ENCODE measurements at regions not wholly inside any gene's neighbourhood (a gene's known extent, or its start where the extent isn't known, plus 50 kb on each side); places are given as distances from the start of the nearest gene placed in this dataset.
A peak's percentile ranks its signal among the peaks of the same experiment; 100 is the strongest.

DNA sequence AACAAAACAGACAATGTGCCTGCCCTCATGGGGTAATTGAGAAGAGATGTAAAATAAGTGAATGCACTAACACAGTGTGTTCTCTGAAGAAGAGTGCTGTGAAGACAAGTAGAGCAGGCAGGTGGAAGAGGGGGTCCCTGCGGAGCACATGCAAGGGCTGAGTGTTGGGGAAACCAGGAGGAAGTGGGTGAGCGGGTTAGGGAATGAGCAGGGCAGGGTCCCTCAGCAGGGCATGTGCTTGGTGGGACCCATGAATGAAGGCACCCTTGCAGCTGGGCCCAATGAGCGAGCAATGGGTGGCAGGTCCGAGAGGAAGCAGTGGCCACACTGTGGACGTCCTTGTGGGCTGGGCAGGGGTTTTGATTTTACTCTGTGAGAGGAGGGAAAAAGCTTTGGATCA lies 376.6 kb upstream of the COBL start:
- Histone ChIP-seq H3K36me3 (no peaks in the 10 kb centered on the region), H3K27ac (no peak overlapping the region), H4K20me1 (no peaks in the 10 kb centered on the region), H3K4me2 (no peak overlapping the region), H3K4me1 (no peaks in the 10 kb centered on the region), H3K9me3 (replicated peaks in 1 of 11) (no peaks in the 10 kb centered on the region), H3K9ac (no peak overlapping the region), H3K27me3 (no peaks in the 10 kb centered on the region), H3K4me3 (no peak overlapping the region)
- TF ChIP-seq Cebpa-rat (IDR thresholded peaks at IDR 0.05), result no peak

DNA sequence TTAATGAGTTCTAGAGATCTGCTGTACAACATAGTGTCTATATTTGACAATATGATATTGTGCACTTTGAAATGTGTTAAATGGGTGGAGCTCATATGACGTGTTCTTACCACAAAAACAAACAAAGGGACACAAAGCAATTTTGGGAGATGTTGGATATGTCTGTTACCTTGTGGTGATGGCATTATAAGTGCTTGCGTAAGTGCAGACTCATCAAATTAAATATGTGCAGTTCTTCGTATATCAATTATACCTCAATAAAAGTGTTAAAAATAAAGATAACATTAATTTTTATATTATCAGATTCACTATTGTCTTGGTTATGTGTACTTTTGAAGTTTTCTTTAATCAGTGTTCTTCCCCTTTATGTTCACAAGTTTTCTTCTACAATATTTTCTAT lies 372.9 kb upstream of the COBL start:
- Histone ChIP-seq H3K27ac (no peak overlapping the region), H3K4me2 (no peak overlapping the region), H3K36me3 (no peaks in the 10 kb centered on the region), H3K4me1 (no peaks in the 10 kb centered on the region), H4K20me1 (no peaks in the 10 kb centered on the region), H3K9ac (no peak overlapping the region), H3K4me3 (no peak overlapping the region), H3K27me3 (no peaks in the 10 kb centered on the region), H3K9me3 (replicated peaks in 1 of 11) (no peaks in the 10 kb centered on the region)
- TF ChIP-seq Cebpa-rat (IDR thresholded peaks at IDR 0.05), result no peak

DNA sequence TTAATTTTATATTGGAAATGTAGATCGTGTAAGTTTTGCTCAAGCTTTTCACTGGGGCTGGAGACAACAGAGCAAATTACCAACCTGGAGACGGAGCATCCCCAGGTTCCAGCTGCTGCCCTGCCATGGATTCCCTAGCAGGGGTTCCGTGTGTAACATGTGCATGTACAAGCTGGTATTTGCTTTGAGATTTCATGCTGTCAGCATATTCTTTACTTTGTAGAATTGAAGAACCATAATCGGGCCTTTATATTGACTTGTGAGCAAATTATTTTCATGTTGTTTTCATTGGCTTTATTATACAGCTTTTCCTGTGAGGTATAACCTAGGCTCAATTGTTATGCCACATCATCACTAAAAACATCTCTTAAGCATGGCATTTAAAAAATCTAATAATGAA lies 369.2 kb upstream of the COBL start:
- Histone ChIP-seq H4K20me1 (no peaks in the 10 kb centered on the region), H3K27me3 (no peaks in the 10 kb centered on the region), H3K4me3 (no peak overlapping the region), H3K27ac (no peak overlapping the region), H3K9me3 (replicated peaks in 1 of 11) (no peaks in the 10 kb centered on the region), H3K4me1 (no peaks in the 10 kb centered on the region), H3K4me2 (no peak overlapping the region), H3K36me3 (no peaks in the 10 kb centered on the region), H3K9ac (no peak overlapping the region)
- no peak for TF ChIP-seq Cebpa-rat (IDR thresholded peaks at IDR 0.05)

DNA sequence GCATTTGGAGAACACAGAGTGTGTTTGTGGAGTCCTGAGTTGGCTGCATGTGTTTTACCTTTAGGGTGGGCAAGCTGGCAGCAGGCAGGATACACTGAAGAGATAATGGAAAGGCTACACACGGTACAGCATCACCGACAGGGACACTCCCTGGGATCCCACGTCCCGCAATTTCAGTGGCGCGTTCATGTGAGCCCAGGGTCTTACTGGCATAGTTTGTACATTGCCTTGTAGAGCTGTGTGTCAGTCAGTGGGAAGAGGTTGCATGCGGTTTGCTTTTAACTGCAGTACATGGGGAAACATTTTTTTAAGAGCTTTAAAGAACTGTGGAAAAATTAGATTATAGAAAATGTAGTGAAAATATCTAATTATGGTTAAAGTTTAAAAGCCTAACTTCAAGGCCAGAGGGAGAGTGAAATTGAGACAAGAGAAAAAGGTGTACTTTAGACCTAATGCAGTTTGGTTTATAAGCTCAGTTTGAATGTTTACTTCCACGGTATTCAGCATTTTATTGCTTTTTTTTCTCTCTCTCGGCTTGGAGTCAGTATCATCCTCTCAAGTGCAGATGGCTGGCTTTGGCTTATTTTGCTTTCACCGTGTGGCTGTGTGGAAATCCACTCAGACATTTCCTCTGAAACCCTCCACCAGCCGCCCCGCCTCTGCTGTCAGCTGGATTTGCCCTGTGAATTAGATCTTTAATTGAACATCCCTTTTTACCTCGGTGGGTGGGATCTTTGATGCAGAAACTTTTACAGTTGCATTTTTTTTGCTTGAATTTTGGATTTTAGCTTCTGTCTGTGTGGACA lies 364.2 kb upstream of the COBL start:
- Histone ChIP-seq H3K9me3 (replicated peaks in 1 of 11) (no peaks in the 10 kb centered on the region), H3K27ac (no peak overlapping the region), H3K4me2 (no peak overlapping the region), H3K27me3 (no peaks in the 10 kb centered on the region), H3K4me3 (no peak overlapping the region), H3K4me1 (no peaks in the 10 kb centered on the region), H3K9ac (no peak overlapping the region), H4K20me1 (no peaks in the 10 kb centered on the region), H3K36me3 (no peaks in the 10 kb centered on the region)
- TF ChIP-seq Cebpa-rat (IDR thresholded peaks at IDR 0.05), result no peak

DNA sequence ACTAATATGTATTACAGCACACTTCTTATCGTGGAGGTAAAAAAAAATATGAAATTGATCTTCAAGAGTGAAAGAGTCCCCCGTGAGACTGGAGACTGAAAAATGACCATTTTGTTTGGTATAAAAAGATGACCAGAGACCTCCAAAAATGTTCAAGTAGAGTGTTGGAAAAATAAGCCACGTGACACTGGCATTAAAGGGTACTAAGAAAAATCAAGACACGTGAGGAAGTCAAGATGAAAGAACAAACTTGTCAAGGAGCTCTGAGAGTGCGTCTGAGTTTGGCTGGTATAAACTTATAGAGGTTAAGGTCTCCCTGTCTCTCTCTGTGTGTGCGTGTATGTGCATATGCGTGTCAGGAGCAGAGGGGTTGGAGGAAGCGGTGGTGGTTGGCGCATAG lies 362.7 kb upstream of the COBL start:
- Histone ChIP-seq H3K9ac (no peak overlapping the region), H3K9me3 (replicated peaks in 1 of 11) (peaks cover 0 to 3% (median 0%) of the 10 kb centered on the region in 11 experiments; a peak in 2 of 22 replicates), H3K27ac (no peak overlapping the region), H3K4me2 (no peak overlapping the region), H3K4me1 (no peaks in the 10 kb centered on the region), H3K36me3 (no peaks in the 10 kb centered on the region), H3K27me3 (no peaks in the 10 kb centered on the region), H3K4me3 (no peak overlapping the region), H4K20me1 (no peaks in the 10 kb centered on the region)
- TF ChIP-seq Cebpa-rat (IDR thresholded peaks at IDR 0.05), result no peak

DNA sequence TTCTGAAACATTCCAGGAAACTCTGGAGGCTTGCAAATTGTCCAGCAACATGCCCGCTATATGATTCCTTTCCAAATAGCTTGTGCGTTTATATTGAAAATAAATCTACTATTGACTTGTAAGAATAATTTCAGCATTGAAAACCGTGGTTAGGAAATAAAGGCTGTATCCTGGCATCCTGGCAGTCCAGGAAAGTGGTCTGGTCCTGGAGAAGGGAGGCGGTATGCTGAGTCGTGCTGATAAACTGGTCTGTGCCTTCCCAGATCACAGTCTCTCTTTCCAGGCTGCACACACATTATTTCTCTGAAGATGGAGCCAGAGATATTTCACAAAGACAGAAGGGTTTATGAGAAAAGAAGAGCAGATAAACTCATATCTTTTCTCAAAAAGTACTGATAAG lies 350.1 kb upstream of the COBL start:
- H3K27ac ChIP-seq, result no peak overlapping the region

DNA sequence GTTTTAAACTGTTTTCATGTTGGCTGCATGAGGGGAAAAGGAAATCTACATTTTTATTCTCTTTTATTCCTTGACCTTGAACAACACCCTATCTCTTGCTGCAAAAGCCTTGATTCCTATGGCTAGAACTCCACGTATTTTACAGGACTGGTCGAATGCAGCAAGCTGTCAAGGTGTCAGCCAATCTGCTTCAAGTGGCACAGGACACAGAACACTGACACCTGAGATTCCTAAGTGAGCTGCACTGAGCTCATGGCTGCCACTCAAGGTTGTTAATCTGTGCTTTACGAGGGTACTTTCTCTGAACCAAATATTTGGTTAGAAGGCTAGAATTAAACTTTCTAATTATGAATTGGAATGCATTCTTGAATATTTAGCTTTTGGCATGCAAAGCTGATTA lies 349.7 kb upstream of the COBL start:
- no peak for TF ChIP-seq Cebpa-rat (IDR thresholded peaks at IDR 0.05)
- Histone ChIP-seq H3K36me3 (no peaks in the 10 kb centered on the region), H4K20me1 (no peaks in the 10 kb centered on the region), H3K4me1 (peaks cover 0 to 30% (median 11%) of the 10 kb centered on the region in 10 experiments; a peak in 12 of 20 replicates), H3K9me3 (replicated peaks in 1 of 11) (no peaks in the 10 kb centered on the region), H3K4me3 (no peak overlapping the region), H3K9ac (no peak overlapping the region), H3K27me3 (no peaks in the 10 kb centered on the region), H3K27ac (peak overlapping the region in 1 of 11 experiments; percentile 60; a peak in 2 of 22 replicates), H3K4me2 (no peak overlapping the region; a peak in 2 of 22 replicates)

More for the DNA sequence above, 350.1 kb upstream of the COBL start:
- peaks cover 0 to 30% (median 11%) of the 10 kb centered on the region in 10 experiments; a peak in 12 of 20 replicates for H3K4me1 ChIP-seq
- no peak overlapping the region for H3K4me2 ChIP-seq
- no peaks in the 10 kb centered on the region for H4K20me1 ChIP-seq
- no peak overlapping the region for H3K4me3 ChIP-seq
- H3K9ac ChIP-seq, result no peak overlapping the region
- no peaks in the 10 kb centered on the region for H3K27me3 ChIP-seq
- no peak for TF ChIP-seq Cebpa-rat (IDR thresholded peaks at IDR 0.05)
- no peaks in the 10 kb centered on the region for H3K36me3 ChIP-seq
- no peaks in the 10 kb centered on the region for H3K9me3 ChIP-seq (replicated peaks in 1 of 11)

DNA sequence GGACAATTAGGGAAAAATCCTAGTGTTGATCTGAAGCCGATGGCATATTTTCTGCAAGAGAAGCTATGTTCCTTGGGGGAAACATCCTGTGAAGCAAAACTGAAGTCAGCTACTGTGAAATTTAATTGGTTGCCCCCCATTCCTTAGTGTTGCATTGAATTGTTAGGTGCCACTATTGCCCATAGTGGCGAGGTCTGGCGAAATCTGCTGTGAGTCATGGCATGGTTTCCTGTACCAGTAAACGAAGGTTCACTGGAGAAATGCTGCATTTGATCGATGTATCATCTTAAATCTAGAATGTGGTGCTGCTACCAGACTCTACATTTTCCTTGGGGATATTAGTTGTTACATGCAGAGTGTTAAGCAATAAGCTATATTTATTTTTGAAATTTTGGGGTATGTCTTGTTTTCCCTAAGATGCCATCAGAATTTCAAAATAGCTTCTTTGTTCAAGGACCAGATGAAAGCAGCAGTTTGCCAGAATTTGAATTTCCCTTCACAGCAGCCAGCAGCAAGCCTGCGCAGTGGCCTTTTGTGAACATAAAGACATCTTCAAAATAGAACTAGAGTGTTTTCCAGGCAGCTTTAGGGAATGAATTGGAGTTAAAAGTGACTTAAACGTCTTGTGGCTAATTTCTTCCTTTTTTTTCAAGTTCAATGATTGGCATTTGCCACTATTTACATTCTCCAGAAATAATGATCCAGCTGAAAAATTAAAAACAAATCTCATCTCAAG lies 348.6 kb upstream of the COBL start:
- peak overlapping the region in 5 of 11 experiments; percentile 15 to 60 (median 50); a peak in 8 of 22 replicates for H3K27ac ChIP-seq
- H3K4me3 ChIP-seq, result no peak overlapping the region
- TF ChIP-seq Cebpa-rat (IDR thresholded peaks at IDR 0.05), result peak in 4 of 11 experiments; percentile 22 to 69 (median 34); a peak in 3 of 22 replicates
- 0 out of 22 replicates have a peak overlapping the region, but pooled peaks of 1 of the 11 experiments have one; percentile 3 for H3K9ac ChIP-seq
- no peaks in the 10 kb centered on the region for H3K36me3 ChIP-seq
- H3K4me1 ChIP-seq, result peaks cover 0 to 30% (median 11%) of the 10 kb centered on the region in 10 experiments; a peak in 12 of 20 replicates
- no peaks in the 10 kb centered on the region for H4K20me1 ChIP-seq
- H3K4me2 ChIP-seq, result peak overlapping the region in 8 of 11 experiments; percentile 14 to 73 (median 52); a peak in 13 of 22 replicates
- H3K27me3 ChIP-seq, result no peaks in the 10 kb centered on the region
- no peaks in the 10 kb centered on the region for H3K9me3 ChIP-seq (replicated peaks in 1 of 11)

DNA sequence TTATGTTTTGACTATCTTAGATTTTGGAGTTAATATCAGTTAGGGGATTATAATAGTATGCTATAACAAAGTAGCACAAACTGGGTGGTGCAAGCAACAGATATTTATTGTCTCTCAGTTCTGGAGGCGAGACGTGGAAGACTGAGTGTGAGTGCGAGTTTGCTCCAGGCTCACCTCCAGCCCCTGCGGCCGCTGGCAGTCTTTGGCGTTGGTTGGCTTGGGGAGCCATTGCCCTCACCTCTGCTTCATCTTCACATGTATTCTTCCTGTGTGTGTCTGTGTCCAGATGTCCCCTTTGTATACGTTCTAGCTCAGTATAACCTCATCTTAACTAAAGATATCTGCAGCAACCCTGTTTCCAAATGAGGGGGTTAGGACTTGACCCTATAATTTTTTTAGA lies 343.9 kb upstream of the COBL start:
- Histone ChIP-seq H3K27me3 (no peaks in the 10 kb centered on the region), H3K36me3 (no peaks in the 10 kb centered on the region), H3K4me3 (no peak overlapping the region), H3K4me1 (peaks cover 0 to 28% (median 10%) of the 10 kb centered on the region in 10 experiments; a peak in 12 of 20 replicates), H4K20me1 (no peaks in the 10 kb centered on the region), H3K4me2 (no peak overlapping the region), H3K9me3 (replicated peaks in 1 of 11) (no peaks in the 10 kb centered on the region), H3K9ac (no peak overlapping the region), H3K27ac (no peak overlapping the region)
- TF ChIP-seq Cebpa-rat (IDR thresholded peaks at IDR 0.05), result no peak

Measured in BLaER1 treated with 17β-estradiol and CSF1 and Interleukin-3, amounts not matched to agents 10 nM and 100 nM (cell line).